ENCODE measurements at regions not wholly inside any gene's neighbourhood (a gene's known extent, or its start where the extent isn't known, plus 50 kb on each side); places are given as distances from the start of the nearest gene placed in this dataset.

DNA sequence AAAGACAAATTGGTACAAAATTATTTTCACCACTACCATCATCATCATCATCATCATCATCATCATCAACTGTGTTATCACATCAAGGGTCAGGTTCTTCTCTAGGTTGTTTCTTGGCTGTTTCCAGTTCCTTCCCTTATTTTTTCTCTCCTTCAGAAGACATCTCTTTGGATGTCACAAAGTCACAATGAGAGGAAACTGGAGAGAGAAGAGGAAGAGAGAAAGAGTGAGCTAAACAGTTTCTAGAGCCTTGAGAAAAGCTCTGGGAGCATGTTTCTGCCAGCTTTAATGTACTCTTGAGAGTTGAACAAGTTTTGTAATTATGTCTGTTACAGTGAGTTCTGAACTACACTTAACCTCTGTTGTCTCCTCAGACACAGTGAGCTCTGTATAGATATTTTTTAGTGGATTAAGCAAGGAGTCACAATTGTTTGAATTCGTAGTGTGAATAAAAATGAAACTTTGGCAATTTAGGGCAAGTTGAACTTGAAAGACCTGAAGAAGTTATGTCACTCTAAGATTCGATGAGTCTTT lies 123.0 kb upstream of the AKIRIN2 start:
- Histone ChIP-seq H3K9me3 (no peaks in the 10 kb centered on the region), H3K27ac (no peak overlapping the region), H3K36me3 (no peaks in the 10 kb centered on the region), H3K4me3 (no peak overlapping the region), H3K4me1 (no peaks in the 10 kb centered on the region), H3K27me3 (no peaks in the 10 kb centered on the region)
- intact Hi-C loops (cut with DNase I): no loop called here
- DNase-seq (ENCODE audit: extremely low spot score in 2 of 2): no peak
- TF ChIP-seq, protein P1, sequence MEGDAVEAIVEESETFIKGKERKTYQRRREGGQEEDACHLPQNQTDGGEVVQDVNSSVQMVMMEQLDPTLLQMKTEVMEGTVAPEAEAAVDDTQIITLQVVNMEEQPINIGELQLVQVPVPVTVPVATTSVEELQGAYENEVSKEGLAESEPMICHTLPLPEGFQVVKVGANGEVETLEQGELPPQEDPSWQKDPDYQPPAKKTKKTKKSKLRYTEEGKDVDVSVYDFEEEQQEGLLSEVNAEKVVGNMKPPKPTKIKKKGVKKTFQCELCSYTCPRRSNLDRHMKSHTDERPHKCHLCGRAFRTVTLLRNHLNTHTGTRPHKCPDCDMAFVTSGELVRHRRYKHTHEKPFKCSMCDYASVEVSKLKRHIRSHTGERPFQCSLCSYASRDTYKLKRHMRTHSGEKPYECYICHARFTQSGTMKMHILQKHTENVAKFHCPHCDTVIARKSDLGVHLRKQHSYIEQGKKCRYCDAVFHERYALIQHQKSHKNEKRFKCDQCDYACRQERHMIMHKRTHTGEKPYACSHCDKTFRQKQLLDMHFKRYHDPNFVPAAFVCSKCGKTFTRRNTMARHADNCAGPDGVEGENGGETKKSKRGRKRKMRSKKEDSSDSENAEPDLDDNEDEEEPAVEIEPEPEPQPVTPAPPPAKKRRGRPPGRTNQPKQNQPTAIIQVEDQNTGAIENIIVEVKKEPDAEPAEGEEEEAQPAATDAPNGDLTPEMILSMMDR (IDR thresholded peaks at IDR 0.05): no peak

DNA sequence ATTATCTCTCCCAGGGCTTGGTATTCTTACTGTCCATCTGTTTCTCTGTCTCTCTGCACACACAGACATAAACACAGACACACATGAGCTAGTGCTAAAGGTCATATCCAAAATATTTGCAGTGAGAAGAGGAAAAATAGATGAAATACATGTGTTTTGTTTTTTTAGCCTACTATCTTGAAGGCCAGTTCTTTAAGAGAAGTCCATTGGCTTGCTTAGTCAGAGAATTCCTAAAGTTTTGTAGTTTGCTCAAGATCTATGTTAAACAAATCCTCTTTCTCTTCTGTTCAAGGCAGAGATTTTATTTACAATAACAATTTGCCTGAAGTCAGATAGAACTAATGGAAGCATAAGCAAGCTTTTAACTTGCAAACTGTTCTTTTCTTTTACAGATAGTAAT lies 120.0 kb upstream of the AKIRIN2 start:
- DNase-seq (ENCODE audit: extremely low spot score in 2 of 2): no peak
- Histone ChIP-seq H3K27me3 (no peaks in the 10 kb centered on the region), H3K27ac (no peak overlapping the region), H3K4me3 (no peak overlapping the region), H3K9me3 (no peaks in the 10 kb centered on the region), H3K36me3 (no peaks in the 10 kb centered on the region), H3K4me1 (no peaks in the 10 kb centered on the region)
- intact Hi-C loops (cut with DNase I): no loop called here
- no peak for TF ChIP-seq POLR2AphosphoS5 (IDR thresholded peaks at IDR 0.05; ENCODE audit: insufficient read depth in 1 of 2, low read depth in 1 of 2)
- TF ChIP-seq POLR2A (IDR thresholded peaks at IDR 0.05): no peak
- TF ChIP-seq, protein P1 (IDR thresholded peaks at IDR 0.05): no peak

DNA sequence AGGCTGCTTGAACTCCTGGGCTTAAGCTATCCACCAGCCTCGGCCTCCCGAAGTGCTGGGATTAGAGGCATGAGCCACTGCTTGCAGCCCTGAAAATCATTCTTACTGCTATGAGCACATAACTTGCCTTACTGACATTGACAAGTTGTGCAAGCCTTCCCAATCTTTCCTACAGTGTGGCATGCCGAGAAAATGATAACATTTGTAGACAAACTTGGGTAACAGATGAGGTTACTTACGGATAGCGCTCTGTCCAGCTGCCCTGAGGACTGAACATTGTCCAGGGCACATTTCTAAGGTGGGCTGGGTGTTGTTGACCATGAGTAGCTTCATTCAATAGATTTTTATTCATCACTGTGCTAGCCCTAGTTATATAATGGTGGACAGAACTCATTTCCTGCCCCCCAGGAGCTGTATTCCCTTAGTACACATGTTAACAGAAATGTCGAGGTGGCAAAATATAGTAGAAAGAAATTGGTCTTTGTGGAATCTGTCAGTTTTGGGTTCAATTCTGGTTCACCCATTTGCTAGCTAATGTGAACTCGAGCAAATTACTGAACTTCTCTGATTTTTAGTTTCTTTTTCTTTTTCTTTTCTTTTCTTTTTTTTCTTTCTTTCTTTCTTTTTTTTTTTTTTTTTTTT lies 118.4 kb upstream of the AKIRIN2 start:
- no peak for DNase-seq (ENCODE audit: extremely low spot score in 2 of 2)
- no peak overlapping the region for H3K4me3 ChIP-seq
- H3K9me3 ChIP-seq: no peaks in the 10 kb centered on the region
- H3K27me3 ChIP-seq: no peaks in the 10 kb centered on the region
- intact Hi-C loops (cut with DNase I): no loop called here
- TF ChIP-seq POLR2A (IDR thresholded peaks at IDR 0.05) (no peak), POLR2AphosphoS5 (IDR thresholded peaks at IDR 0.05; ENCODE audit: insufficient read depth in 1 of 2, low read depth in 1 of 2) (no peak)
- TF ChIP-seq, protein P1 (IDR thresholded peaks at IDR 0.05): no peak
- H3K4me1 ChIP-seq: no peaks in the 10 kb centered on the region
- H3K27ac ChIP-seq: no peak overlapping the region
- no peaks in the 10 kb centered on the region for H3K36me3 ChIP-seq

DNA sequence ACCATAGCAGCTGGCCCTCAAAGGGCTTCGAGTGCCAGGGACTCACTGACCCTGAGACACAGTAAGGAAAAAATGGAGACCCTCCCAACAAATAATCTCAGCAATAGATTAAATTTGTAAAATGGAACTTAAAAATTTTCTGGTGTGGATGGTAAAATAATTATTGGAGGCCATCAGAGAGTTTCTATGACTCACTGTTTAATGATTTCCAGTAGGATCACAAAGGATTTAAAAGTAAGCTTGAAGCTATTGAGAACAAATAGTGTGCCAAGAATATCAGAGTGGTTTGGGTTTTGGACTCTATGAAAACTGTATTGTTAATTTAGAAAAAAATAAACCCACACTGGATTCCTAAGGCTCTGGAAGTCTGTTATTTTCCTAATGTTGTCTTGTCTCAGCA lies 115.2 kb upstream of the AKIRIN2 start:
- no peaks in the 10 kb centered on the region for H3K9me3 ChIP-seq
- DNase-seq (ENCODE audit: extremely low spot score in 2 of 2): no peak
- H3K36me3 ChIP-seq: no peaks in the 10 kb centered on the region
- TF ChIP-seq POLR2AphosphoS5 (IDR thresholded peaks at IDR 0.05; ENCODE audit: insufficient read depth in 1 of 2, low read depth in 1 of 2): no peak
- TF ChIP-seq, protein P1 (IDR thresholded peaks at IDR 0.05): no peak
- TF ChIP-seq POLR2A (IDR thresholded peaks at IDR 0.05): no peak
- no peak overlapping the region for H3K27ac ChIP-seq
- no peaks in the 10 kb centered on the region for H3K4me1 ChIP-seq
- intact Hi-C loops (cut with DNase I): no loop called here
- no peak overlapping the region for H3K4me3 ChIP-seq
- H3K27me3 ChIP-seq: no peaks in the 10 kb centered on the region

DNA sequence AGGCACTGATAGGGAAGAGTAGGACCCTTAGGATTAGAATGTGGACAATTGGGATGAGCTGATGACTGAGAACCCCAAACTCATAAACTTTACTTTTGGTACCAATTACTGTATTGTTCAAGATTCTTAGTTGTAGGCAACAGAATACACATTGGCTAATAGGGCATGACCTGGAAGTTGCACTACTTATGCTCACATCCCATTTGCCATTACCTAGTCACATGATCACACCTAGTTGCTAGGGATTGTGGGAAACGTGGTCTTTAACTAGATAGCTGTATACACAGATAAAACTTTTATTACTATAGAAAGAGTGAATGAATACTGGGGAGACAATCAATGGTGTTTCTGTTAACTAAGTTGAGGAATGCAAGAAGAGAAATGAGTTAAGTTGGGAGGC lies 113.4 kb upstream of the AKIRIN2 start:
- Histone ChIP-seq H3K36me3 (no peaks in the 10 kb centered on the region), H3K27me3 (no peaks in the 10 kb centered on the region), H3K4me3 (no peak overlapping the region), H3K9me3 (no peaks in the 10 kb centered on the region), H3K27ac (no peak overlapping the region), H3K4me1 (no peaks in the 10 kb centered on the region)
- no peak for DNase-seq (ENCODE audit: extremely low spot score in 2 of 2)
- TF ChIP-seq, protein P1 (IDR thresholded peaks at IDR 0.05): no peak
- TF ChIP-seq POLR2AphosphoS5 (IDR thresholded peaks at IDR 0.05; ENCODE audit: insufficient read depth in 1 of 2, low read depth in 1 of 2) (no peak), POLR2A (IDR thresholded peaks at IDR 0.05) (no peak)
- intact Hi-C loops (cut with DNase I): no loop called here
